SK-N-SH (cell line): ENCODE measurements at regions not wholly inside any gene's neighbourhood (a gene's known extent, or its start where the extent isn't known, plus 50 kb on each side); places are given as distances from the start of the nearest gene placed in this dataset.
A peak's percentile ranks its signal among the peaks of the same experiment; 100 is the strongest.
"Not testable (repeated sequence)": the region's sequence is repeated elsewhere in the genome, so short reads cannot be mapped to it uniquely, and the experiment has no call there.

Experiments used
- CTCF ChIA-PET: fragments of 300-600, 350-600 bp; formaldehyde crosslinking; extraction: SDS; loops from one replicate; lab custom pipeline; 2021; lab: Yijun Ruan, JAX
- POLR2A ChIA-PET: fragments of 350-600 bp; sonication (Branson Sonifier 250); formaldehyde crosslinking; extraction: SDS; loops from one replicate; lab custom pipeline; 2020; ENCODE audit warnings: antibody characterized with exemption, inconsistent platforms; lab: Yijun Ruan, JAX
- DNase-seq: peaks from one replicate; pipeline ENCODE4 v3.0.0; 2012
- H2AFZ ChIP-seq: fragments of 200-600 bp; sonication (generic); 2 replicates; pipeline ENCODE4 v1.8.1; 2016; ENCODE audit warnings: antibody characterized with exemption, mild to moderate bottlenecking, low read depth
- H3F3A ChIP-seq: fragments of 200-600 bp; sonication (generic); replicated peaks from 2 replicates; pipeline ENCODE3; 2016; ENCODE audit warnings: antibody characterized with exemption, mild to moderate bottlenecking; ENCODE audit not compliant: insufficient read depth
- H3K27ac ChIP-seq, 2 experiments: fragments of 200-500 bp in 1 of 2; fragments of 200-600 bp in 1 of 2; sonication (Bioruptor generic) in 1 of 2; sonication (generic), shearing (Covaris generic) in 1 of 2; 2 replicates each; pipeline versions ENCODE4 v1.5.1 to v1.6.1; 2014 to 2016; ENCODE audit warnings: low read depth in 2 of 2, inconsistent platforms in 1 of 2, low read length in 1 of 2, mild to moderate bottlenecking in 1 of 2, mixed read lengths in 1 of 2
- H3K27me3 ChIP-seq: fragments of 200-600 bp; sonication (generic), shearing (Covaris generic); 2 replicates; pipeline ENCODE4 v1.6.1; 2016; ENCODE audit warnings: mixed run types; ENCODE audit not compliant: insufficient read depth
- H3K36me3 ChIP-seq, 2 experiments: fragments of 200-500 bp in 1 of 2; fragments of 200-600 bp in 1 of 2; sonication (Bioruptor generic) in 1 of 2; sonication (generic) in 1 of 2; replicated peaks in 1 of 2; 2 replicates each; pipeline versions ENCODE3 to v1.5.1; 2014 to 2016; ENCODE audit warnings: low read length in 1 of 2, mild to moderate bottlenecking in 1 of 2; ENCODE audit not compliant: insufficient read depth in 2 of 2, control insufficient read depth in 1 of 2
- H3K4me1 ChIP-seq, 2 experiments: fragments of 200-500 bp in 1 of 2; fragments of 200-600 bp in 1 of 2; sonication (Bioruptor generic) in 1 of 2; sonication (generic), shearing (Covaris generic) in 1 of 2; 2 replicates each; pipeline versions ENCODE4 v1.5.1 to v1.6.1; 2014 to 2016; ENCODE audit warnings: low read depth in 1 of 2, low read length in 1 of 2, mixed run types in 1 of 2; ENCODE audit not compliant: insufficient read depth in 2 of 2, control insufficient read depth in 1 of 2
- H3K4me2 ChIP-seq: fragments of 200-600 bp; sonication (generic), shearing (Covaris generic); 2 replicates; pipeline ENCODE4 v1.6.1; 2017; ENCODE audit warnings: mixed run types
- H3K4me3 ChIP-seq, 2 experiments: fragments of 200-500 bp in 1 of 2; fragments of 200-600 bp in 1 of 2; sonication (Bioruptor generic) in 1 of 2; sonication (generic), shearing (Covaris generic) in 1 of 2; 2 replicates each; pipeline versions ENCODE4 v1.5.1 to v1.8.1; 2014 to 2016; ENCODE audit warnings: low read depth in 2 of 2, inconsistent platforms in 1 of 2, low read length in 1 of 2, mild to moderate bottlenecking in 1 of 2, mixed read lengths in 1 of 2, moderate library complexity in 1 of 2
- H3K79me2 ChIP-seq: fragments of 200-600 bp; sonication (generic); 2 replicates; pipeline ENCODE4 v1.8.1; 2017; ENCODE audit warnings: mild to moderate bottlenecking; ENCODE audit not compliant: insufficient read depth
- H3K9ac ChIP-seq: fragments of 200-600 bp; sonication (generic); 2 replicates; pipeline ENCODE4 v1.6.1; 2017; ENCODE audit warnings: mixed run types
- H3K9me2 ChIP-seq: fragments of 200-600 bp; sonication (generic); 2 replicates; pipeline ENCODE4 v1.6.1; 2017; ENCODE audit warnings: mixed run types
- H3K9me3 ChIP-seq: fragments of 200-600 bp; sonication (generic); 2 replicates; pipeline ENCODE4 v1.6.1; 2017; ENCODE audit warnings: mixed run types, mild to moderate bottlenecking, moderate library complexity
- H4K20me1 ChIP-seq: fragments of 200-600 bp; sonication (generic); 2 replicates; pipeline ENCODE4 v1.6.1; 2017; ENCODE audit warnings: mild to moderate bottlenecking, mixed run types; ENCODE audit not compliant: insufficient read depth
- CTCF ChIP-seq: fragments of 200-600 bp; sonication (generic); IDR thresholded peaks from 2 replicates; pipeline ENCODE4 v1.6.1; 2017; ENCODE audit warnings: antibody characterized with exemption, mild to moderate bottlenecking, moderate library complexity
- WGBS: methylation state at CpG from one replicate; pipeline ENCODE4 v1.1.6; 2017; ENCODE audit warnings: low lambda C conversion rate; 5-methylcytosine and 5-hydroxymethylcytosine counted together

- H3K9ac ChIP-seq, H2AFZ ChIP-seq, H3F3A ChIP-seq, H3K4me3 ChIP-seq, CTCF ChIA-PET, H3K36me3 ChIP-seq, H4K20me1 ChIP-seq, H3K9me2 ChIP-seq, H3K9me3 ChIP-seq, H3K4me2 ChIP-seq, DNase-seq, H3K4me1 ChIP-seq, H3K27ac ChIP-seq, H3K79me2 ChIP-seq, POLR2A ChIA-PET, H3K27me3 ChIP-seq: not testable (repeated sequence)
- WGBS = 4% methylated on average over 12 of the region's 12 CpGs
Observed at GRCh38 chr20:30868271-30868670, 389.2 kb upstream of the DEFB115 start.

- DNase-seq, H3K9ac ChIP-seq, H3F3A ChIP-seq, H3K36me3 ChIP-seq, H4K20me1 ChIP-seq, H3K4me2 ChIP-seq, H3K27ac ChIP-seq, CTCF ChIA-PET, H3K9me2 ChIP-seq, H3K4me1 ChIP-seq, H3K27me3 ChIP-seq, H3K4me3 ChIP-seq, H2AFZ ChIP-seq, H3K9me3 ChIP-seq, H3K79me2 ChIP-seq, POLR2A ChIA-PET: not testable (repeated sequence)
- WGBS = 9% methylated on average over 7 of the region's 7 CpGs
Observed at GRCh38 chr20:30871127-30871526, 386.3 kb upstream of the DEFB115 start.

DNA sequence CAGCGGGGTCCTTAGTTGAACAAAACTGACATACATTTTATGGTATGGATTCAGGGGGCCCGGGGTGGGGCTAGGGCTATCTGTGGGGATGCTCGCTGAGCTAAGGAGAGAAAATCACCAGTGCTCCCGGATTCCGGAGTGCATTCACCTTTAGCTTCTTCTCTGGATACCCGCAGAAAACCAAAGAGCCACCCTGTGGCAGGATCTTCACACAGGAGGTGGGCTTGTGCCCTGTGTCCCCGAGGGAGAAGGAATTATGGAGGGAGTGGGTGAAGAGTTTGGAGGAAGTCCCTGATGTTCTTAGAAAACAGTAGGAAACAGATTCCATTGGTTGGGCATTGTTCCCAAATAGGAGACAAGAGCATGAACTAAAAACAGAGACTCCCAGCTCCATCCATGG is 385.2 kb upstream of the DEFB115 start:
- H3K27me3 ChIP-seq, H3K4me3 ChIP-seq, H2AFZ ChIP-seq, H3K9me2 ChIP-seq, H3K27ac ChIP-seq, DNase-seq, H3K9ac ChIP-seq, H3F3A ChIP-seq, H3K79me2 ChIP-seq, H3K36me3 ChIP-seq, H3K4me2 ChIP-seq, H4K20me1 ChIP-seq, H3K4me1 ChIP-seq, POLR2A ChIA-PET, CTCF ChIA-PET, H3K9me3 ChIP-seq: not testable (repeated sequence)
- WGBS = 3% methylated on average over 7 of the region's 7 CpGs

- H3K79me2 ChIP-seq, H3K4me1 ChIP-seq, H3K27ac ChIP-seq, POLR2A ChIA-PET, H3K9me2 ChIP-seq, H3K9me3 ChIP-seq, CTCF ChIA-PET, H2AFZ ChIP-seq, H3K36me3 ChIP-seq, H3K9ac ChIP-seq, H3K4me3 ChIP-seq, H3K4me2 ChIP-seq, H4K20me1 ChIP-seq, H3K27me3 ChIP-seq, H3F3A ChIP-seq, DNase-seq: not testable (repeated sequence)
Observed at GRCh38 chr20:30875868-30876267, 381.6 kb upstream of the DEFB115 start.

DNA sequence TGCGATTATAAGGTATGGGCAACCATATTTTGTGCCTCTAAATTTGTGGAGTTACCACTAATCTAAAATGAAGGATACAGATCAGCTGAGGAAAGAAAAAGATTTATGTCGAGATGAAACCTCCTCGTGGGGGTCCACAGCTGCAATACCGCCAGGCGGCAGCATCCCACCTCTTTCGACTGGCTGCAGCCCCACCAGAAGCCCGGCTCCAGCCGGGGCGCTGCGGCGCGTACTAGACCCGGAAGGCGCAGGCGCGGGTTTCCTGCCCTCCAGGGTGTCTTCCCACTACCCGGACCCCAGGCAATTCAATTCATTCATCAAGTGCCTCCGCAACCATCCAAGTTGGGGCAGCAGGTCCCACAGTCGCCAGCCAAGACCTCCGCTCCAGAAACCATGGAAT is 366.1 kb upstream of the DEFB115 start:
- CTCF ChIA-PET, H3K27ac ChIP-seq, H3F3A ChIP-seq, H4K20me1 ChIP-seq, H3K4me1 ChIP-seq, H3K36me3 ChIP-seq, H3K9me3 ChIP-seq, H3K79me2 ChIP-seq, H3K9ac ChIP-seq, POLR2A ChIA-PET, H3K9me2 ChIP-seq: not testable (repeated sequence)
- DNase-seq = peak; percentile 51
- peak; percentile 48 for TF ChIP-seq CTCF
- H3K27me3 ChIP-seq = peaks cover 30% of the 10 kb centered on the region; the same call in 1 of the 2 replicates
- WGBS = 20% methylated on average over 19 of the region's 20 CpGs
- peak overlapping the region in 1 of 2 experiments; percentile 26; a peak in 1 of 4 replicates for H3K4me3 ChIP-seq
- H2AFZ ChIP-seq = peak overlapping the region; percentile 41; the same call in 1 of the 2 replicates
- peak overlapping the region; percentile 44; the same call in 1 of the 2 replicates for H3K4me2 ChIP-seq
